Large intestine (tissue), 3 donors: ENCODE measurements at regions not wholly inside any gene's neighbourhood (a gene's known extent, or its start where the extent isn't known, plus 50 kb on each side); places are given as distances from the start of the nearest gene placed in this dataset.

ENCODE experiments used
- DNase-seq, 2 donors: peaks; one replicate each; pipeline versions ENCODE4 v3.0.0 to v3.0.0-alpha.2; 2013
- H3K27ac ChIP-seq: one replicate; pipeline ENCODE4 v1.5.1; 2013; ENCODE audit warnings: low read length
- H3K27me3 ChIP-seq: 2 replicates; pipeline ENCODE4 v1.6.1; 2013; ENCODE audit warnings: low read length; ENCODE audit not compliant: control insufficient read depth, insufficient read depth
- H3K36me3 ChIP-seq: 2 replicates; pipeline ENCODE4 v1.6.1; 2013; ENCODE audit warnings: low read length; ENCODE audit not compliant: control insufficient read depth, insufficient read depth
- H3K4me1 ChIP-seq: one replicate; pipeline ENCODE4 v1.6.1; 2013; ENCODE audit warnings: low read length; ENCODE audit not compliant: control insufficient read depth, insufficient read depth
- H3K4me3 ChIP-seq: one replicate; pipeline ENCODE4 v1.5.1; 2013; ENCODE audit warnings: low read length
- H3K9me3 ChIP-seq: one replicate; pipeline ENCODE4 v1.6.1; 2013; ENCODE audit warnings: mild to moderate bottlenecking, low read depth, low read length, moderate library complexity; ENCODE audit not compliant: control insufficient read depth
- WGBS: methylation state at CpG from one replicate; pipeline ENCODE4 v1.1.5; 2013; ENCODE audit warnings: low lambda C conversion rate; ENCODE audit not compliant: insufficient coverage; 5-methylcytosine and 5-hydroxymethylcytosine counted together

GRCh38 chr5:116664988-116665387 is 90.4 kb upstream of the SEMA6A start:
- H3K4me3 ChIP-seq = no peak overlapping the region
- no peak overlapping the region for H3K27ac ChIP-seq
- WGBS = 50% methylated on average over 2 of the region's 5 CpGs
- H3K27me3 ChIP-seq = peaks cover 3% of the 10 kb centered on the region
- H3K36me3 ChIP-seq = no peaks in the 10 kb centered on the region
- H3K9me3 ChIP-seq = peaks cover 15% of the 10 kb centered on the region
- H3K4me1 ChIP-seq = no peaks in the 10 kb centered on the region
- DNase-seq = no peak

GRCh38 chr5:116663081-116663480 is 88.5 kb upstream of the SEMA6A start:
- H3K9me3 ChIP-seq = peaks cover 15% of the 10 kb centered on the region
- no peaks in the 10 kb centered on the region for H3K4me1 ChIP-seq
- H3K27me3 ChIP-seq = peaks cover 3% of the 10 kb centered on the region
- H3K27ac ChIP-seq = no peak overlapping the region
- WGBS = no CpG with 5 or more reads among the region's 1 CpG
- no peak overlapping the region for H3K4me3 ChIP-seq
- no peaks in the 10 kb centered on the region for H3K36me3 ChIP-seq
- no peak for DNase-seq

GRCh38 chr5:116661419-116661818 is 86.8 kb upstream of the SEMA6A start:
- Histone ChIP-seq H3K27me3 (no peaks in the 10 kb centered on the region), H3K4me1 (no peaks in the 10 kb centered on the region), H3K9me3 (peaks cover 15% of the 10 kb centered on the region), H3K27ac (no peak overlapping the region), H3K36me3 (no peaks in the 10 kb centered on the region), H3K4me3 (no peak overlapping the region)
- no CpG with 5 or more reads among the region's 4 CpGs for WGBS
- no peak for DNase-seq

GRCh38 chr5:116660929-116661328 is 86.3 kb upstream of the SEMA6A start:
- Histone ChIP-seq H3K4me1 (no peaks in the 10 kb centered on the region), H3K9me3 (peaks cover 15% of the 10 kb centered on the region), H3K27ac (no peak overlapping the region), H3K36me3 (no peaks in the 10 kb centered on the region), H3K27me3 (no peaks in the 10 kb centered on the region), H3K4me3 (no peak overlapping the region)
- DNase-seq = no peak
- no CpG with 5 or more reads among the region's 5 CpGs for WGBS

GRCh38 chr5:116658830-116659229 is 84.2 kb upstream of the SEMA6A start:
- Histone ChIP-seq H3K9me3 (peaks cover 15% of the 10 kb centered on the region), H3K36me3 (no peaks in the 10 kb centered on the region), H3K4me1 (no peaks in the 10 kb centered on the region), H3K27me3 (no peaks in the 10 kb centered on the region), H3K27ac (no peak overlapping the region), H3K4me3 (no peak overlapping the region)
- no CpG with 5 or more reads among the region's 1 CpG for WGBS
- no peak for DNase-seq

GRCh38 chr5:116658141-116658540 is 83.5 kb upstream of the SEMA6A start:
- H3K4me1 ChIP-seq = no peaks in the 10 kb centered on the region
- H3K9me3 ChIP-seq = peaks cover 15% of the 10 kb centered on the region
- H3K4me3 ChIP-seq = no peak overlapping the region
- no peak overlapping the region for H3K27ac ChIP-seq
- H3K27me3 ChIP-seq = no peaks in the 10 kb centered on the region
- no peak for DNase-seq
- no peaks in the 10 kb centered on the region for H3K36me3 ChIP-seq

GRCh38 chr5:116655431-116655830 is 80.8 kb upstream of the SEMA6A start:
- no peak overlapping the region for H3K4me3 ChIP-seq
- H3K27ac ChIP-seq = no peak overlapping the region
- no peaks in the 10 kb centered on the region for H3K36me3 ChIP-seq
- whole genome bisulfite sequencing = 93% methylated on average over 3 of the region's 3 CpGs
- no peaks in the 10 kb centered on the region for H3K9me3 ChIP-seq
- no peaks in the 10 kb centered on the region for H3K4me1 ChIP-seq
- H3K27me3 ChIP-seq = no peaks in the 10 kb centered on the region
- no peak for DNase-seq

- Histone ChIP-seq H3K27me3 (no peaks in the 10 kb centered on the region), H3K4me3 (no peak overlapping the region), H3K36me3 (no peaks in the 10 kb centered on the region), H3K9me3 (no peaks in the 10 kb centered on the region), H3K4me1 (no peaks in the 10 kb centered on the region), H3K27ac (no peak overlapping the region)
- DNase-seq = no peak
- WGBS = 80% methylated on average over 1 of the region's 3 CpGs
These were observed 80.3 kb upstream of the SEMA6A start for GRCh38 chr5:116654925-116655324.

- H3K36me3 ChIP-seq = no peaks in the 10 kb centered on the region
- DNase-seq = no peak
- no peaks in the 10 kb centered on the region for H3K27me3 ChIP-seq
- 63% methylated on average over 1 of the region's 3 CpGs for WGBS
- no peaks in the 10 kb centered on the region for H3K4me1 ChIP-seq
- no peaks in the 10 kb centered on the region for H3K9me3 ChIP-seq
- H3K27ac ChIP-seq = no peak overlapping the region
- H3K4me3 ChIP-seq = no peak overlapping the region
These were observed 78.3 kb upstream of the SEMA6A start for GRCh38 chr5:116652903-116653302.

GRCh38 chr5:116652196-116652729 is 77.6 kb upstream of the SEMA6A start:
- H3K4me3 ChIP-seq = no peak overlapping the region
- DNase-seq = peak; percentile 16 to 20
- WGBS = no CpG with 5 or more reads among the region's 7 CpGs
- no peaks in the 10 kb centered on the region for H3K4me1 ChIP-seq
- H3K36me3 ChIP-seq = no peaks in the 10 kb centered on the region
- no peak overlapping the region for H3K27ac ChIP-seq
- no peaks in the 10 kb centered on the region for H3K9me3 ChIP-seq
- H3K27me3 ChIP-seq = no peaks in the 10 kb centered on the region

GRCh38 chr5:116651653-116652052 is 77.0 kb upstream of the SEMA6A start:
- WGBS = 100% methylated on average over 2 of the region's 3 CpGs
- Histone ChIP-seq H3K36me3 (no peaks in the 10 kb centered on the region), H3K4me3 (no peak overlapping the region), H3K27me3 (no peaks in the 10 kb centered on the region), H3K9me3 (no peaks in the 10 kb centered on the region), H3K4me1 (no peaks in the 10 kb centered on the region), H3K27ac (no peak overlapping the region)
- no peak for DNase-seq
